GM10266 (cell line): ENCODE measurements at regions not wholly inside any gene's neighbourhood (a gene's known extent, or its start where the extent isn't known, plus 50 kb on each side); places are given as distances from the start of the nearest gene placed in this dataset.

ENCODE experiments used
- DNase-seq: peaks from one replicate; pipeline ENCODE4 v3.0.0; 2012; ENCODE audit errors: extremely low spot score
- TF ChIP-seq, protein P1 (sequence below): IDR thresholded peaks from 2 replicates; pipeline ENCODE4 v1.5.1; 2012; ENCODE audit warnings: mild to moderate bottlenecking, low read depth; ENCODE audit not compliant: control insufficient read depth, insufficient read depth; ENCODE audit errors: missing control alignments

DNA sequence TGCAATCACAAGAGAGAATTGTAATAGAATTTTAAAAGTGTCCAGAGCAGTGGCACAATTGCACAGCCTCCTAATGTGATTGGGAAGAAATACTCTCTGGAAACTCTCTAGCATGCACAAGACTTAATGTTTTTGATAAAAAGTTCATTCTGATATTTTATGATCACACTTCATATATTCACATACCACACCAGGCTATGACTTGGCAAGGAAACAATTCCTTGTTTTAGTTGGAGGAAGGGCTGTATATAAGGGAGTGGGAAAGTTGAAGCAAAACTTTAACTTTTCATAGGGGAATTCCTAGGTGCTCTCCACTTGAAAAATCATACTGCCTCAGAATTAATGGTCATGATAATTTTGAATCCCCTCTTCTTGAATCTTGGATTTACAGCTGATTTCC is 61.5 kb upstream of the ASB17 start:
- DNase-seq = no peak
- TF ChIP-seq, protein P1, sequence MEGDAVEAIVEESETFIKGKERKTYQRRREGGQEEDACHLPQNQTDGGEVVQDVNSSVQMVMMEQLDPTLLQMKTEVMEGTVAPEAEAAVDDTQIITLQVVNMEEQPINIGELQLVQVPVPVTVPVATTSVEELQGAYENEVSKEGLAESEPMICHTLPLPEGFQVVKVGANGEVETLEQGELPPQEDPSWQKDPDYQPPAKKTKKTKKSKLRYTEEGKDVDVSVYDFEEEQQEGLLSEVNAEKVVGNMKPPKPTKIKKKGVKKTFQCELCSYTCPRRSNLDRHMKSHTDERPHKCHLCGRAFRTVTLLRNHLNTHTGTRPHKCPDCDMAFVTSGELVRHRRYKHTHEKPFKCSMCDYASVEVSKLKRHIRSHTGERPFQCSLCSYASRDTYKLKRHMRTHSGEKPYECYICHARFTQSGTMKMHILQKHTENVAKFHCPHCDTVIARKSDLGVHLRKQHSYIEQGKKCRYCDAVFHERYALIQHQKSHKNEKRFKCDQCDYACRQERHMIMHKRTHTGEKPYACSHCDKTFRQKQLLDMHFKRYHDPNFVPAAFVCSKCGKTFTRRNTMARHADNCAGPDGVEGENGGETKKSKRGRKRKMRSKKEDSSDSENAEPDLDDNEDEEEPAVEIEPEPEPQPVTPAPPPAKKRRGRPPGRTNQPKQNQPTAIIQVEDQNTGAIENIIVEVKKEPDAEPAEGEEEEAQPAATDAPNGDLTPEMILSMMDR = no peak

DNA sequence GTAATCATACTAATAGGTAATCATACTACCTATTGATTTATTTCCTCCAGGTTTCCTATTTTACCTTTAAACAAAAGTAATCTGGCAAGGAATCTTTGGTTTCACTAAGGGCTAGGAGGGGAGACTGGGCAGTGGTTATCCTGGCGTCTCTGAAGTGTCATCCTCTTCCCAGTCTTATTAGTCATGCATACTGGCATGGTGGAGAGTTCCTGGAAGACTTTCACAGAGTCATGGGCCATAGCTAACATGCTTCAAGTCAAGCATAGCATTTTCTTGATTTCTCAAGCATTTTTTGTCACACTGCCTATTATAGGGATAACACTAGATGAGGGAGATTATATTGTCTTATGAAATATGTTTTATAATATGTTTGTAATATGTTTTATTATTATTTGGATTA is 64.0 kb upstream of the ASB17 start:
- DNase-seq = no peak
- TF ChIP-seq, protein P1 = no peak

DNA sequence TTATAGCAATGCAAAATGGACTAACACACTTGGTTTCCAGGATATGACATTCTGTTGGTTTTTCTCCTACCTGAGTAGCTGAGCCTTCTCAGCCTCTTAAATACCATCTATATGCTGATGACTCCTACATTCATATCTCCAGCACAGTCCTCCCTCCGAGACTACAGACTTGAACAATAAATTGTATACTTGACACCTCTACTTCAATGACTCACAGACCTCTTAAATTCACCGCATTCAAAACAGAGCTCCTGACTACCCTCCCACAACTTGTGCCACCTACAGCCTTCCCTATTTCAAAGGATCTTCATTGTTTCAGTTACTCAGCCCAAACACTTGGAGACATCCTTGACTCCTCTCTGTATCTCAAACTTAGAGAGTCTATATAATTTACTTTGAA is 66.8 kb upstream of the ASB17 start:
- no peak for DNase-seq
- TF ChIP-seq, protein P1 = no peak

- TF ChIP-seq, protein P1 = no peak
- no peak for DNase-seq
Observed at GRCh38 chr1:76003946-76004345, 70.6 kb upstream of the ST6GALNAC3 start.

- TF ChIP-seq, protein P1 = no peak
- DNase-seq = no peak
Observed at GRCh38 chr1:76005765-76006164, 68.8 kb upstream of the ST6GALNAC3 start.

DNA sequence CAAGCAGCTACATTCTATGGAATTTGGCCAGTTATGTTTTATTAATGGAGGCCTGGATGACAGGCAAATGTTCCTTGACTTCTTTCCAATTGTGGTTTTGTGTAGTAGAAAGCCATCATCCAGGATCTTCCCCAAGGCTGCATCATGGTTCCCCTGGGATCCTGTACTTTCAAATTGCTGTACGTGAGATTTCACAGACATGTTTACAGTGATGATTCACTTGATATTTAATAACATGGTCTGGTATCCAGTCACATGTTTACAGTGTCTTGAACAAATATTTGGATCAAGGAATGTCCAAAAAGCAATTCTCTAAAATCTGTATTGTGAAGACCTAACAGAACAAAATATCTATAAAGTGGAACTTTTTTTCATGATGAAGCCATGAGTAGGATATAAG is 68.3 kb upstream of the ST6GALNAC3 start:
- TF ChIP-seq, protein P1 = no peak
- no peak for DNase-seq

GRCh38 chr1:76010802-76011201 is 63.7 kb upstream of the ST6GALNAC3 start:
- no peak for DNase-seq
- TF ChIP-seq, protein P1 = no peak
